ENCODE measurements at regions not wholly inside any gene's neighbourhood (a gene's known extent, or its start where the extent isn't known, plus 50 kb on each side); places are given as distances from the start of the nearest gene placed in this dataset.
A peak's percentile ranks its signal among the peaks of the same experiment; 100 is the strongest.

- no peak for DNase-seq
Observed at GRCh38 chr17:33352526-33352925, 59.4 kb upstream of the ASIC2 start.

- no peak for DNase-seq
Observed at GRCh38 chr17:33356266-33356665, 63.2 kb upstream of the ASIC2 start.

- DNase-seq: no peak
Observed at GRCh38 chr17:33363475-33363874, 70.4 kb upstream of the ASIC2 start.

- DNase-seq: no peak
Observed at GRCh38 chr17:33366960-33367359, 73.9 kb upstream of the ASIC2 start.

- DNase-seq: no peak
Observed at GRCh38 chr17:33369149-33369548, 76.1 kb upstream of the ASIC2 start.

- no peak for DNase-seq
Observed at GRCh38 chr17:33369876-33370275, 76.8 kb upstream of the ASIC2 start.

GRCh38 chr17:33370401-33370800 is 77.3 kb upstream of the ASIC2 start:
- no peak for DNase-seq

- no peak for DNase-seq
Observed at GRCh38 chr17:33371377-33371776, 78.3 kb upstream of the ASIC2 start.

GRCh38 chr17:33373273-33373672 is 80.2 kb upstream of the ASIC2 start:
- no peak for DNase-seq

GRCh38 chr17:33375103-33375502 is 82.0 kb upstream of the ASIC2 start:
- no peak for DNase-seq

- DNase-seq: no peak
Observed at GRCh38 chr17:33375783-33376182, 82.7 kb upstream of the ASIC2 start.

GRCh38 chr17:33377837-33378595 is 84.9 kb upstream of the ASIC2 start:
- peak; percentile 48 for DNase-seq

GRCh38 chr17:33381201-33381600 is 88.1 kb upstream of the ASIC2 start:
- DNase-seq: peak; percentile 37

GRCh38 chr17:33383488-33384023 is 90.5 kb upstream of the ASIC2 start:
- no peak for DNase-seq

- DNase-seq: peak; percentile 22
Observed at GRCh38 chr17:33385133-33385532, 92.0 kb upstream of the ASIC2 start.

- no peak for DNase-seq
Observed at GRCh38 chr17:33385713-33386112, 92.6 kb upstream of the ASIC2 start.

GRCh38 chr17:33387406-33387805 is 94.3 kb upstream of the ASIC2 start:
- no peak for DNase-seq

GRCh38 chr17:33389504-33390135 is 96.5 kb upstream of the ASIC2 start:
- no peak for DNase-seq

GRCh38 chr17:33390479-33391176 is 97.5 kb upstream of the ASIC2 start:
- DNase-seq: no peak

GRCh38 chr17:33396818-33397217 is 103.7 kb upstream of the ASIC2 start:
- no peak for DNase-seq

- no peak for DNase-seq
Observed at GRCh38 chr17:33398386-33398785, 105.3 kb upstream of the ASIC2 start.

GRCh38 chr17:33401249-33401648 is 108.2 kb upstream of the ASIC2 start:
- no peak for DNase-seq

GRCh38 chr17:33403194-33403593 is 110.1 kb upstream of the ASIC2 start:
- no peak for DNase-seq
